HG03095 (cell line): ENCODE measurements at regions not wholly inside any gene's neighbourhood (a gene's known extent, or its start where the extent isn't known, plus 50 kb on each side); places are given as distances from the start of the nearest gene placed in this dataset.

Experiments used
- ATAC-seq: cut with Tn5 transposase; IDR thresholded peaks from one replicate; pipeline ENCODE4 v1.9.1; 2021; ENCODE audit warnings: moderate library complexity; ENCODE audit not compliant: unreplicated experiment

- no peak for ATAC-seq
Measured at GRCh38 chr3:146928421-146929059, 323.4 kb upstream of the PLSCR5 start.

DNA sequence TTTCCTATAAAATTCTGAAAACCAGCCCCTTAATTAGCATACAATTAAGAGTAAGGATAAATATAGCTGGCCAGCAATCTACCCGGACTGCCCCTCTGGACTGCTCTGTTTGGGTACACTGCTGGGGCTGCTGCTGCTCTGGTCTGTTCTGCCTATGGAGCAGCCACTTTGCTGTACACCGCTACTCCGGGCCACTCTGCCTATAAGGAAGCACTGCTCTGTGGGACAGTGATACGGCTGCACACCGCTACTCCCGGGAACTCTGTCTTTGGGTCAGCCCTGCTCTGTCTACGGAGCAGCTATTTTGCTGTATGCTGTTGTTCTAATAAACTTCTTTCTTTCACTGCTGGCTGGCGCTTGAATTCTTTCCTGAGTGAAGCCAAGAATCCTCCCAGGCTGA lies 316.5 kb upstream of the PLSCR5 start:
- ATAC-seq, result no peak

DNA sequence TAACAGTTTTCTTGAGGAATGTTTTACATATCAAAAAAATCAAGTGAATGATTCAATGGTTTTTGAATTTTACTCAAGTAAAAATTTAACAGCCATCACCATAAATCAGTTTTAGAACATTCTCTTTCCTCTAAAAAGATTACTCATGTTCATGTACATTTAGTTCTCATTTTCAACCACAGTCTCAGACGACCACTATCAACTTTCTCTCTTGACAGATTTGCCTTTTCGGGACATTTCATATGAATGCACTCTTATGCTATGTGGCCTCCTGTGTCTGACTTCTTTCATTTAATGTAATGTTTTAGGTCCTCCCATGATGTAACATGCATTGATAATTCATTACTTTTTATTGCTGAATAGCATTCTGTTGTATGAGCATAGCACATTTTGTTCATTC lies 309.3 kb upstream of the PLSCR5 start:
- ATAC-seq, result no peak

DNA sequence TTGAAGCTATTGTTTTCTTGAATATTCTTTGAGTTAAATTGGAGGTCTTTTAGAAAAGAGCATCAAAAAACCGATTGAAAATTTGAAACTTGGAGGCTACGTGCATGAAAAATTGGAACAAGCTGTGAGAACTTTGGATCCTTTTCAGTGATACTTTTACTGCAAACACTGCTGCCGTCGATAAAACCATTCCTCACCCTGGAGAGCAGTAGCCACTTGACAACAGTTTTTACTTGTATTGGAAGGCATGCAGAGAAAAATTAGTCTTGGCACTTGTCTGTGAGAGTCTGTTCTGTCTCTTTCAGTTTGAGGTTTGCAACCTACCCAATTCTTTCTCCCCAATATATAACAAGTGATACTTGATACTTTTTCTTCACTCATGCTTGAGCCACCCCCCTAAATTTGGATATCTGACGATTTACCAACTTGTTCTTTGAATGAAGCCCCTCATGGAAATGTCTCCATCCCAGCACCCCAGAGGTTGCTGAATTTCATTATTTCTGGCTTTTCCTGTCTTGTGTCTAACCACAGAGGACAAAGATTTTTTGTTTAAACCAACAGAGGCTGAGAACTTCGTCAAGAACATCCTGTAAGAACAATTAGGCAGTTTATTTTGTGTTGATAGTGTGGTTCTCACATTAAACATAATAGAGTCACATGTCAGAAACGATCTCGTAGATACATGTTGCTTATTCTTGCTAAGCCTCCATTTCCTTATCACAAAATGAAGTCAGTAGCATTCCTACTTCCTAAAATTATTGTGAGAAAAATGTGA lies 307.3 kb upstream of the PLSCR5 start:
- ATAC-seq, result no peak

GRCh38 chr3:146903927-146904326 lies 298.8 kb upstream of the PLSCR5 start:
- no peak for ATAC-seq

DNA sequence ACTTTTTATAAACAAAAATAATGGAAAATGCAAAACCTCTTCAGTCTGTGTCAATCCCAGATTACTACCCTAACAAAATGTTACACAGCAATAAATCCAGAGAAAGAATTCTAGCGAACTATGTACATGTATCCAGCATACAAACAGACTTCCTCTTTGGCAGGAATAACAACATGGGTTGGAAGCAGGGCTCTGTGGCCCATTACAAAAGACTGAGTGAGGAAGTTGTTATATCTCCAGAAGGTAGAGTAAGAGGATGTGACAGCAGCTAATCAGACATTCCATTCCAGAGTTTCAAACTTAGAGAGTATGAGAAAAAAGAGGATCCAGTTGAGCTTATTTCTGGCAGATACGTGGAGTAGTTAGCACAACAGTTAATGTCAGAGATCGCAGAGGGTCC lies 294.0 kb upstream of the PLSCR5 start:
- no peak for ATAC-seq

- no peak for ATAC-seq
Measured at GRCh38 chr3:146896711-146897110, 291.6 kb upstream of the PLSCR5 start.

DNA sequence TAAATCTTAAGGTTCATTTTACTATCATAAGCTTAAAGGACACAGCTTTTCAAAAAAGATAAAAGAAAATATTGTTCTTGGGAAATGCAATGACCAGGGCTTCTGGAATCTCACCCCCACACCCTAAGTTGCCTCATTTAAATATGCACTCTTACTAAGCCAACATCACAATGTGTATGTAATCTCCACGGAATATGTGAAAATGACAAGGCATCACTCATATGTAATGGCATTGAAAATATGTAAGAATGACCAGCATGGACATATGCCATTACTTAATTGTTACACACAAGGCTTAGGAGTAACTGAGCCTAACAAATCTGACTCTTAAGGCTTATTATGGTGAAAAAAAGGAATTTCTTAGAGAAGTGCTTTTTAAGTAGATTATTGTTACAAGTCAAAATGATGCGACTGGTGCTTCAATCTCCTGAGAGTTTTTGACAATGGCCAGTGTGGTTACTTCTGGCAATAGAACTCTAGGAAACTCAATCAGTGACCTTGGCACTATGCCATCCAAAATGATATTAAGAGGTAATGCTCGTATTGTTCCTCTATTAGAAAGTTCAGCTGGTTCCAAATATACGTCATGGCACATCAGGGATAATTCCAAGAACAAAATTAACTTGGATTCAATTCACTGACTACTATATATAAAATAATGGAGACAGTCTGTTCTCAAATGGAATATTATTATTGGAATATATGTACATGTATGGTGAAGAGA lies 290.0 kb upstream of the PLSCR5 start:
- ATAC-seq, result no peak

GRCh38 chr3:146894406-146894805 lies 289.3 kb upstream of the PLSCR5 start:
- ATAC-seq, result no peak

GRCh38 chr3:146892041-146892440 lies 286.9 kb upstream of the PLSCR5 start:
- no peak for ATAC-seq

DNA sequence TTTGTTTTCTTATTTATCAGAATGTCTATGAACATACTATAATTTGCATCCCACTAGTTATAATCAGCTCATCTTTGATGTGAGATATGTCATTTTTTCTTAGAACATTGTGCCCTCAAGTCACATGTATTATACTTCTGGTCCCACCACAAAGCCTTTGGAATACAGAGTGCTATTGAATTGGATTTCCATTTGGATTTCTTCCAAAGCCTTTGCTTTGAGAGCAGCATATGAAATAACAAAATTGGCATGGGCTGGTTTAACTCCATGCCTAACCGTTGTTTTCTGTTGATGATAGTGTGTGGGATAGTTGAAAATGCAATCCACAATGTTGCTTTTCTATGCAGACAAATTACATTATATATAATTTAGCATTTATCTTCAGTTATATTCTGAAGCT lies 284.5 kb upstream of the PLSCR5 start:
- no peak for ATAC-seq

DNA sequence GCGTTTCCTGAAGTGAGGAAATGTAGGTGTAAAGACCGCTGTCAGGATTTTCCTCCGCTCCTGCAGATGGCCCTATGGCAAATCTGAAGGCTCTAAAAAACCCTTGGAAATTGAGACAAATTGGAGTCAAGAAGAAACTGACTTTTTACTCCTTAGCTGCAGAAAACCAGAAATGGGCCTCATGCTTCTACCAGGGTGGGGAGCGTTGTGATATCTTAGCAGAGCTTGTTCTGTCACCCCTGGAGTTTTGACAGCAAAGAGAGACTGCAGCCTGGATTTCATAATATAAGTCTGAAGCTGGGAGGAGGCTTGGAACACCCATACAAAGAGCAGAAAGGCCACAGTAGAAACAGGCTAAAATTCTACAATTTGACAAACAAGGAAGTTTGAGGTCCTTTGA lies 283.0 kb upstream of the PLSCR5 start:
- ATAC-seq, result no peak

DNA sequence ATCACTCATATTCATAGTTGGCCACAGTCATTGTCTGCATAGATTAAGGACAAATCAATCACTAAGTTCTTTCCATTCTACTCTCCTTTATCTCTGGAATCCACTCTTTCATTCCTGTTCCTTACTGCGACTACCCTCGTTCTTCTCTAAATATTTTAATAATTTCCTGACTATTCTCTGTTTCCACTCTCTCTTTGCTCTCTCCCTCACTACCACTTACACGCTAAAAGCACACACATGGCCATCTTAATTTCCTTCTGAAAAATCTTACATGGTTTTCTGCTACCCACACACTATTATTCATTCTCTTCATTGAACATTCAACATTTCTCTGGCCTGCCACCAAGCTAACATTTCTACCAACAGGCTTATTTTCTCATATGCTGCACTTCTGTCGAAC lies 279.6 kb upstream of the PLSCR5 start:
- ATAC-seq, result no peak

GRCh38 chr3:146884296-146884695 lies 279.1 kb upstream of the PLSCR5 start:
- ATAC-seq, result no peak

GRCh38 chr3:146883288-146883687 lies 278.1 kb upstream of the PLSCR5 start:
- ATAC-seq, result no peak

DNA sequence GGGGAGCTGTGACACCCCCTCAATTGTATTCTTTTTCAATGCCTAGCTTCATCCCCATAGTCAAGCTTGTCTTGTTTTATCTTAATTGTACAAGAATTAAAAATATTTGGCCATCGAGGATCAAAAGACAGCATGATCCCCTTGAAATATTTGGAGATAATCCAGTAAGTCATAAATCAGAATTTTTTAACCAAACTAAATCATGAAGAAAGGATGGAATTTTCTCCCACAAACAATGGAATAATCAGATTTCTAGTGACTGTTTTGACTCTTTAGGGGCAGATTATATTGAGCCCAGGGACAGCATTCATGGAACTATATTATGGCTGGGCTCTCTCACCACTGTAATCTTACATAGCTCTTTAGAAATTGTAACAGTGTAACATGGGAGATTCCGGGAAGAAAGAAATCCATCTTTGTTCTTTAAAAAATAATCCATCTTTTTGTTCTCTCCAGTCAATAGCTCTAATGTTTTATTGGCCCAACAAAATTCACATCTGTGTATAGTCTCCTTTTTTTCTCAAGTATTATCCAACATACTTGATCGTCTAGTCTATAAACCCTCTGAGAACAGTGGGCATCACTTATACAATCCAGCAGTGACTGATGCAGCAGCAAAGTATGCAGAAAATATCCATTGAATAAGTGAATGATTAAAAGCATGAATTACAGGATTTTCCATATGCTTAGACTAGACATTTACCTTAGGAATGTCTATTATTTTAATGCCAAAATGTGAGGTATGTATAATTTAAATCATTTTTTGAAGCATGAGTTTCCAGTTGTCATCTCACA lies 277.0 kb upstream of the PLSCR5 start:
- no peak for ATAC-seq

- ATAC-seq, result no peak
Measured at GRCh38 chr3:146881356-146881755, 276.2 kb upstream of the PLSCR5 start.

GRCh38 chr3:146873748-146874147 lies 268.6 kb upstream of the PLSCR5 start:
- ATAC-seq, result no peak

GRCh38 chr3:146865175-146865755 lies 260.1 kb upstream of the PLSCR5 start:
- ATAC-seq, result no peak

DNA sequence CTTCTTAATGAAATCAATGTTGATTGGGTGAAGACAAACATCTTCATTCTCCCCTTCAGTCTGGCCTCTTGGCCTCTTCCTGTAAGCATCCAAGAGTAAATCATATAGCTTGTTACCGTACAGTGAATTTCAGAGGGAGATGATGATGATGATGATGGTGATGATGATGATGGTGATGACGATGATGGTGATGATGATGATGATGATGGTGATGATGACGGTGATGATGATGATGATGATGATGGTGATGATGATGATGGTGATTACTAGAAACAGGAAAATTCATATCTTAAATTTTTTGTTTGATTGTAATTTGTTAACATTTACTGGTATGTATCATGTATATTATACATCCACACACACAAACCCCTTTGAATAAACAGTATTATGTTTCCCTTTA lies 256.1 kb upstream of the PLSCR5 start:
- no peak for ATAC-seq

DNA sequence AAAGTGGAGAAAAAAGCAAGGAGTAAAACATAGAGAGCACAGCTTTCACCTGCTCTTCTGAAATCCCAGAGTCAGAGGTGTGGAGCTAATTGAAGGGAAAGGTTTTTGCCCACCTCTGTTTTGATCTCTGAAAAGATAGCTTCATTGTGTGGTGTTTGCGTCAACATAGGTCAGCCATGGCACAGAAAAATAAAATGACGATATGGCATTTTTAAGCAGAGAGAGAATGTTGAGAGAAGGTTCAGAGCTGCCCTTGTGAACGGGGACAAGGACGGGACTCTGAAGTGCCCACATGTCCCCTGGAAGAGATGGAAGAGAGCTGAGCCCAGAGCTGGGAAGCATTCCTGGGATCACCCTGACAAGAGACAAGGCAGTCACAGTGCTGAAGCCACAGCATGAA lies 249.4 kb upstream of the PLSCR5 start:
- ATAC-seq, result no peak
